SK-N-SH treated with all-trans-retinoic acid at 6 μM for 48 hours (cell line): ENCODE measurements at regions not wholly inside any gene's neighbourhood (a gene's known extent, or its start where the extent isn't known, plus 50 kb on each side); places are given as distances from the start of the nearest gene placed in this dataset.
A peak's percentile ranks its signal among the peaks of the same experiment; 100 is the strongest.

Experiments
- ARNTL ChIP-seq: fragments of 450-650 bp; formaldehyde crosslinking; IDR thresholded peaks from 2 replicates; pipeline ENCODE4 v1.5.0; 2020; ENCODE audit warnings: low read depth, mild to moderate bottlenecking, moderate library complexity, borderline replicate concordance
- CREB5 ChIP-seq: fragments of 250-450 bp; sonication (Bioruptor Pico); IDR thresholded peaks from 2 replicates; pipeline ENCODE4 v1.5.1; 2020; ENCODE audit warnings: low read depth, mild to moderate bottlenecking, moderate library complexity
- ESRRG ChIP-seq: fragments of 250-450 bp; sonication (Bioruptor Pico); IDR thresholded peaks from 2 replicates; pipeline ENCODE4 v1.6.1; 2021; ENCODE audit warnings: mild to moderate bottlenecking
- ISL1 ChIP-seq: fragments of 250-450 bp; sonication (Bioruptor Pico); IDR thresholded peaks from 2 replicates; pipeline ENCODE4 v2.1.2; 2022; ENCODE audit warnings: mild to moderate bottlenecking, moderate library complexity
- PATZ1 ChIP-seq: fragments of 250-450 bp; sonication (Bioruptor Pico); IDR thresholded peaks from 2 replicates; pipeline ENCODE4 v1.8.0; 2020; ENCODE audit warnings: mild to moderate bottlenecking, moderate library complexity, borderline replicate concordance
- POU6F1 ChIP-seq: fragments of 250-450 bp; sonication (Bioruptor Pico); IDR thresholded peaks from 2 replicates; pipeline ENCODE4 v1.8.0; 2021; ENCODE audit warnings: low read depth, mild to moderate bottlenecking, moderate library complexity, borderline replicate concordance
- RARB ChIP-seq: fragments of 250-450 bp; sonication (Bioruptor Pico); IDR thresholded peaks from 2 replicates; pipeline ENCODE4 v1.8.0; 2021; ENCODE audit warnings: mild to moderate bottlenecking, moderate library complexity
- SNAI2 ChIP-seq: fragments of 250-450 bp; sonication (Bioruptor Pico); IDR thresholded peaks from 2 replicates; pipeline ENCODE4 v1.5.0; 2020; ENCODE audit warnings: mild to moderate bottlenecking, moderate library complexity
- TSHZ2 ChIP-seq: fragments of 250-450 bp; sonication (Bioruptor Pico); IDR thresholded peaks from 2 replicates; pipeline ENCODE4 v1.5.0; 2020; ENCODE audit warnings: mild to moderate bottlenecking, moderate library complexity
- ZFP3 ChIP-seq: fragments of 250-450 bp; sonication (Bioruptor Pico); IDR thresholded peaks from 2 replicates; pipeline ENCODE4 v1.5.0; 2020; ENCODE audit warnings: mild to moderate bottlenecking, moderate library complexity
- ZNF565 ChIP-seq: fragments of 450-650 bp; formaldehyde crosslinking; conservative IDR thresholded peaks from 2 replicates; pipeline ENCODE4 v1.5.0; 2020; ENCODE audit warnings: low read depth, mild to moderate bottlenecking, moderate library complexity
- ZNF70 ChIP-seq: fragments of 450-650 bp; formaldehyde crosslinking; IDR thresholded peaks from 2 replicates; pipeline ENCODE4 v1.5.0; 2020; ENCODE audit warnings: mild to moderate bottlenecking, moderate library complexity
- ZNF8 ChIP-seq: fragments of 450-650 bp; formaldehyde crosslinking; IDR thresholded peaks from 2 replicates; pipeline ENCODE4 v1.5.0; 2020; ENCODE audit warnings: mild to moderate bottlenecking, moderate library complexity

GRCh38 chr11:112608509-112608908 lies 347.8 kb upstream of the PLET1 start:
- peak; percentile 91 for TF ChIP-seq ISL1 (CRISPR knock-in tag)
- no peak for TF ChIP-seq RARB
- no peak for TF ChIP-seq ESRRG
- TF ChIP-seq ZNF8 (CRISPR knock-in tag) = no peak
- TF ChIP-seq CREB5 (CRISPR knock-in tag) = no peak
- no peak for TF ChIP-seq ARNTL (CRISPR knock-in tag)
- TF ChIP-seq ZNF565 (CRISPR knock-in tag) = no peak
- no peak for TF ChIP-seq ZFP3 (CRISPR knock-in tag)
- no peak; the same call in 1 of the 2 replicates for TF ChIP-seq SNAI2 (CRISPR knock-in tag)
- no peak for TF ChIP-seq ZNF70 (CRISPR knock-in tag)
- no peak for TF ChIP-seq PATZ1 (CRISPR knock-in tag)
- no peak for TF ChIP-seq TSHZ2
- TF ChIP-seq POU6F1 (CRISPR knock-in tag) = no peak
